GM12878 (cell line): ENCODE measurements at regions not wholly inside any gene's neighbourhood (a gene's known extent, or its start where the extent isn't known, plus 50 kb on each side); places are given as distances from the start of the nearest gene placed in this dataset.

Experiments
- ATAC-seq: fragments of 200-7000 bp; cut with Tn5 transposase; 3 replicates; pipeline ENCODE4 v1.9.1; 2020; ENCODE audit warnings: mild to moderate bottlenecking, moderate library complexity
- BruUV-seq: library from RNA; stranded (reverse); fragments of 400-500 nt; replicated peaks from 2 replicates; lab custom pipeline; 2021; lab: Mats Ljungman, UMichigan
- CTCF ChIA-PET: fragments of 300-600 bp; sonication (Branson Sonifier 250); formaldehyde crosslinking; extraction: SDS; loops from one replicate; lab custom pipeline; 2021; ENCODE audit warnings: inconsistent platforms; lab: Yijun Ruan, JAX
- POLR2A ChIA-PET: fragments of 350-600 bp; formaldehyde crosslinking; extraction: SDS; loops from one replicate; lab custom pipeline; 2021; ENCODE audit warnings: inconsistent platforms; lab: Charles Lee
- RAD21 ChIA-PET: fragments of 300-600 bp; sonication (Branson Sonifier 250); formaldehyde crosslinking; loops from one replicate; lab custom pipeline; 2023; ENCODE audit warnings: antibody characterized with exemption; ENCODE audit not compliant: unreplicated experiment; lab: Charles Lee
- SMC1A ChIA-PET: fragments of 300-600 bp; sonication (Branson Sonifier 250); formaldehyde crosslinking; loops from one replicate; lab custom pipeline; 2023; ENCODE audit not compliant: unreplicated experiment, uncharacterized antibody; lab: Charles Lee
- DNase-seq: peaks from one replicate; pipeline ENCODE4 v3.0.0-alpha.2; 2011; ENCODE audit warnings: low read depth, low spot score
- FAIRE-seq: peaks from 3 replicates; lab custom pipeline; 2011; peaks lifted over from hg19 to GRCh38; lab: Jason Lieb, UNC
- H2AFZ ChIP-seq: 2 replicates; pipeline ENCODE4 v1.6.0; 2011; ENCODE audit warnings: low read depth, low read length, control low read depth; ENCODE audit not compliant: control insufficient read depth
- H3K27ac ChIP-seq: 2 replicates; pipeline ENCODE4 v1.5.1; 2011; ENCODE audit warnings: control low read depth; ENCODE audit not compliant: control insufficient read depth, insufficient read depth
- H3K27me3 ChIP-seq, 2 experiments: replicated peaks in 1 of 2; 2 replicates each; pipeline versions ENCODE4 v1.6.0 to v1.6.1; 2011; ENCODE audit warnings: low read length in 1 of 2; ENCODE audit not compliant: control insufficient read depth in 2 of 2, insufficient read depth in 2 of 2
- H3K36me3 ChIP-seq, 2 experiments: 2 replicates each; pipeline ENCODE4 v1.5.1; 2011; ENCODE audit warnings: low read length in 1 of 2; ENCODE audit not compliant: control insufficient read depth in 2 of 2, insufficient read depth in 2 of 2
- H3K4me1 ChIP-seq: 2 replicates; pipeline ENCODE4 v1.6.1; 2011; ENCODE audit warnings: mild to moderate bottlenecking, low read length, moderate library complexity, mixed read lengths; ENCODE audit not compliant: control insufficient read depth, insufficient read depth
- H3K4me2 ChIP-seq: 2 replicates; pipeline ENCODE4 v1.6.0; 2011; ENCODE audit warnings: control low read depth; ENCODE audit not compliant: control insufficient read depth, insufficient read depth
- H3K4me3 ChIP-seq: fragments of 200-600 bp; sonication (generic); 2 replicates; pipeline ENCODE4 v1.5.1; 2016
- H3K79me2 ChIP-seq: 2 replicates; pipeline ENCODE4 v1.6.0; 2011; ENCODE audit warnings: low read length; ENCODE audit not compliant: control insufficient read depth, insufficient read depth
- H3K9ac ChIP-seq: 2 replicates; pipeline ENCODE4 v1.8.0; 2011; ENCODE audit warnings: low read length, control low read depth, mixed read lengths; ENCODE audit not compliant: control insufficient read depth, insufficient read depth
- H3K9me3 ChIP-seq: replicated peaks from 3 replicates; pipeline ENCODE4 v1.5.1; 2011; ENCODE audit warnings: mild to moderate bottlenecking, low read length; ENCODE audit not compliant: control insufficient read depth, insufficient read depth
- H4K20me1 ChIP-seq: 2 replicates; pipeline ENCODE4 v1.6.0; 2011; ENCODE audit not compliant: control insufficient read depth, insufficient read depth
- TCF7 ChIP-seq: IDR thresholded peaks from 2 replicates; pipeline ENCODE4 v1.6.1; 2014; ENCODE audit warnings: antibody characterized with exemption, borderline replicate concordance
- WGBS: methylation state at CpG from one replicate; pipeline ENCODE4 v1.1.6; 2016; ENCODE audit warnings: low lambda C conversion rate; ENCODE audit not compliant: insufficient replicate concordance, insufficient coverage; ENCODE audit errors: missing lambda C conversion rate; 5-methylcytosine and 5-hydroxymethylcytosine counted together
- in situ Hi-C: fragments of 300-500 bp; cut with MboI; formaldehyde crosslinking; loops from 9 replicates; pipeline ENCODE4 v1.14.3; 2018; ENCODE audit warnings: mixed read lengths
- intact Hi-C: fragments of 100-400 bp; cut with micrococcal nuclease; formaldehyde crosslinking; loops from one replicate; pipeline ENCODE4 v1.14.2; 2022; ENCODE audit not compliant: unreplicated experiment
- TF ChIP-seq, protein P1 (sequence below): fragments of 450-650 bp; IDR thresholded peaks from 2 replicates; pipeline ENCODE4 v1.6.1; 2016; ENCODE audit warnings: mild to moderate bottlenecking
- TF ChIP-seq, protein P2 (sequence below): IDR thresholded peaks from 2 replicates; pipeline ENCODE4 v1.6.1; 2012; ENCODE audit warnings: mild to moderate bottlenecking, low read depth, low read length

DNA sequence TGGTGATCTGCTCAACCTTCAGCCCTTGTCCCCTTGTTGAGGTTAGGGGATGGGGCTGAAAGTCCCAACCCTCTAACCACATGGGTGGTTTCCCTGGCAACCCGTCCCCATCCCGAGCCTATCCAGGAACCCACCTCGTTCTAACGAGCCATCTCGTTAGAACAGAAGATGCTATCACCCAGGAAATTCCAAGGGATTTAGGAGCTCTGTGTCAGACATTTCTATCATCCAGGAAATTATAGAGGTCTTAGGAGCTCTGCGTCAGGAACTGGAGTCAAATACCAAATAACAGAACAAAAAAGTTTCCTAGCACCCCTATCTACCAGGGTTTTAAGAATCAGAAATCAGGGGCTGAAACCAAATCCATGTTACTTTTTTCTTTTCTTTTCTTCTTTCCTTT lies 90.3 kb upstream of the LCLAT1 start:
- ChIA-PET RAD21 (interaction anchor here (0.8 to 1.0 kb wide), 2 partner anchors 11 to 69 kb away, joined by 3 read pairs; no protein-coding TSS in a partner anchor), CTCF (interaction anchor here (1.0 kb wide), 1 partner anchor 36 kb away, joined by 3 read pairs; no protein-coding TSS in a partner anchor), POLR2A (no interaction called here), SMC1A (interaction anchor here (1.4 to 7.4 kb wide), 2 partner anchors 21 to 355 kb away, joined by 3 to 43 read pairs; no protein-coding TSS in a partner anchor)
- BruUV-seq = no TSS peak
- TF ChIP-seq TCF7 = no peak
- TF ChIP-seq, protein P1, sequence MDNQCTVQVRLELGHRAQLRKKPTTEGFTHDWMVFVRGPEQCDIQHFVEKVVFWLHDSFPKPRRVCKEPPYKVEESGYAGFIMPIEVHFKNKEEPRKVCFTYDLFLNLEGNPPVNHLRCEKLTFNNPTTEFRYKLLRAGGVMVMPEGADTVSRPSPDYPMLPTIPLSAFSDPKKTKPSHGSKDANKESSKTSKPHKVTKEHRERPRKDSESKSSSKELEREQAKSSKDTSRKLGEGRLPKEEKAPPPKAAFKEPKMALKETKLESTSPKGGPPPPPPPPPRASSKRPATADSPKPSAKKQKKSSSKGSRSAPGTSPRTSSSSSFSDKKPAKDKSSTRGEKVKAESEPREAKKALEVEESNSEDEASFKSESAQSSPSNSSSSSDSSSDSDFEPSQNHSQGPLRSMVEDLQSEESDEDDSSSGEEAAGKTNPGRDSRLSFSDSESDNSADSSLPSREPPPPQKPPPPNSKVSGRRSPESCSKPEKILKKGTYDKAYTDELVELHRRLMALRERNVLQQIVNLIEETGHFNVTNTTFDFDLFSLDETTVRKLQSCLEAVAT = no peak
- TF ChIP-seq, protein P2, sequence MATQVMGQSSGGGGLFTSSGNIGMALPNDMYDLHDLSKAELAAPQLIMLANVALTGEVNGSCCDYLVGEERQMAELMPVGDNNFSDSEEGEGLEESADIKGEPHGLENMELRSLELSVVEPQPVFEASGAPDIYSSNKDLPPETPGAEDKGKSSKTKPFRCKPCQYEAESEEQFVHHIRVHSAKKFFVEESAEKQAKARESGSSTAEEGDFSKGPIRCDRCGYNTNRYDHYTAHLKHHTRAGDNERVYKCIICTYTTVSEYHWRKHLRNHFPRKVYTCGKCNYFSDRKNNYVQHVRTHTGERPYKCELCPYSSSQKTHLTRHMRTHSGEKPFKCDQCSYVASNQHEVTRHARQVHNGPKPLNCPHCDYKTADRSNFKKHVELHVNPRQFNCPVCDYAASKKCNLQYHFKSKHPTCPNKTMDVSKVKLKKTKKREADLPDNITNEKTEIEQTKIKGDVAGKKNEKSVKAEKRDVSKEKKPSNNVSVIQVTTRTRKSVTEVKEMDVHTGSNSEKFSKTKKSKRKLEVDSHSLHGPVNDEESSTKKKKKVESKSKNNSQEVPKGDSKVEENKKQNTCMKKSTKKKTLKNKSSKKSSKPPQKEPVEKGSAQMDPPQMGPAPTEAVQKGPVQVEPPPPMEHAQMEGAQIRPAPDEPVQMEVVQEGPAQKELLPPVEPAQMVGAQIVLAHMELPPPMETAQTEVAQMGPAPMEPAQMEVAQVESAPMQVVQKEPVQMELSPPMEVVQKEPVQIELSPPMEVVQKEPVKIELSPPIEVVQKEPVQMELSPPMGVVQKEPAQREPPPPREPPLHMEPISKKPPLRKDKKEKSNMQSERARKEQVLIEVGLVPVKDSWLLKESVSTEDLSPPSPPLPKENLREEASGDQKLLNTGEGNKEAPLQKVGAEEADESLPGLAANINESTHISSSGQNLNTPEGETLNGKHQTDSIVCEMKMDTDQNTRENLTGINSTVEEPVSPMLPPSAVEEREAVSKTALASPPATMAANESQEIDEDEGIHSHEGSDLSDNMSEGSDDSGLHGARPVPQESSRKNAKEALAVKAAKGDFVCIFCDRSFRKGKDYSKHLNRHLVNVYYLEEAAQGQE = no peak
- Histone ChIP-seq H3K9me3 (no peaks in the 10 kb centered on the region), H4K20me1 (no peaks in the 10 kb centered on the region), H3K27me3 (no peaks in the 10 kb centered on the region), H3K27ac (no peak overlapping the region), H3K4me2 (no peak overlapping the region), H3K36me3 (no peaks in the 10 kb centered on the region), H2AFZ (no peak overlapping the region), H3K4me1 (no peaks in the 10 kb centered on the region), H3K79me2 (no peaks in the 10 kb centered on the region), H3K4me3 (no peak overlapping the region), H3K9ac (no peak overlapping the region)
- 51% methylated on average over 6 of the region's 6 CpGs for WGBS
- FAIRE-seq = no peak
- ATAC-seq = no peak
- in situ Hi-C loops = no loop called here
- no peak for DNase-seq
- intact Hi-C loops = no loop called here
